Smooth muscle cell (in vitro differentiated cells): ENCODE measurements at regions not wholly inside any gene's neighbourhood (a gene's known extent, or its start where the extent isn't known, plus 50 kb on each side); places are given as distances from the start of the nearest gene placed in this dataset.
A peak's percentile ranks its signal among the peaks of the same experiment; 100 is the strongest.

Experiments used
- DNase-seq: peaks from one replicate; lab custom pipeline; 2025; ENCODE audit not compliant: unreplicated experiment; lab: John Stamatoyannopoulos, UW
- H2AFZ ChIP-seq: fragments of 200-600 bp; sonication (generic); 2 replicates; pipeline ENCODE4 v1.6.0; 2016; ENCODE audit warnings: antibody characterized with exemption, low read depth, mild to moderate bottlenecking
- H3F3A ChIP-seq: fragments of 200-600 bp; sonication (generic); 2 replicates; pipeline ENCODE4 v1.6.0; 2017; ENCODE audit warnings: antibody characterized with exemption, low read depth
- H3K27ac ChIP-seq: fragments of 200-600 bp; sonication (generic); 2 replicates; pipeline ENCODE4 v1.5.1; 2016; ENCODE audit warnings: low read depth, mild to moderate bottlenecking
- H3K27me3 ChIP-seq: fragments of 200-600 bp; sonication (generic); 2 replicates; pipeline ENCODE4 v1.6.1; 2016; ENCODE audit warnings: low read depth, mild to moderate bottlenecking
- H3K36me3 ChIP-seq: fragments of 200-600 bp; sonication (generic); 2 replicates; pipeline ENCODE4 v1.5.1; 2016; ENCODE audit warnings: low read depth
- H3K4me1 ChIP-seq: fragments of 200-600 bp; sonication (generic); 2 replicates; pipeline ENCODE4 v1.5.1; 2016; ENCODE audit warnings: low read depth
- H3K4me2 ChIP-seq: fragments of 200-600 bp; sonication (generic); 2 replicates; pipeline ENCODE4 v1.6.0; 2016; ENCODE audit warnings: mild to moderate bottlenecking
- H3K4me3 ChIP-seq: fragments of 200-600 bp; sonication (generic); 2 replicates; pipeline ENCODE4 v1.5.1; 2016; ENCODE audit warnings: mild to moderate bottlenecking
- H3K79me2 ChIP-seq: fragments of 200-600 bp; sonication (generic); 2 replicates; pipeline ENCODE4 v1.6.0; 2016; ENCODE audit warnings: low read depth, mild to moderate bottlenecking
- H3K9ac ChIP-seq: fragments of 200-600 bp; sonication (generic); 2 replicates; pipeline ENCODE4 v1.6.0; 2016; ENCODE audit warnings: low read depth
- H3K9me3 ChIP-seq: fragments of 200-600 bp; sonication (generic); replicated peaks from 2 replicates; pipeline ENCODE4 v1.5.1; 2016; ENCODE audit warnings: low read depth
- H4K20me1 ChIP-seq: fragments of 200-600 bp; sonication (generic); 2 replicates; pipeline ENCODE4 v1.6.0; 2016; ENCODE audit warnings: low read depth
- CTCF ChIP-seq: fragments of 200-600 bp; sonication (generic); IDR thresholded peaks from 2 replicates; pipeline ENCODE4 v1.5.1; 2017; ENCODE audit warnings: borderline replicate concordance, mild to moderate bottlenecking, antibody characterized with exemption; ENCODE audit not compliant: insufficient read depth, poor library complexity, severe bottlenecking
- WGBS: methylation state at CpG from one replicate; pipeline ENCODE4 v1.1.7; 2016; ENCODE audit warnings: low lambda C conversion rate; 5-methylcytosine and 5-hydroxymethylcytosine counted together

- H3K4me2 ChIP-seq, result no peak overlapping the region
- no peaks in the 10 kb centered on the region for H3K36me3 ChIP-seq
- H3K79me2 ChIP-seq, result no peaks in the 10 kb centered on the region
- no peak overlapping the region for H3K27ac ChIP-seq
- no peak for DNase-seq
- no peaks in the 10 kb centered on the region for H3F3A ChIP-seq
- 78% methylated on average over 6 of the region's 6 CpGs for WGBS
- H3K9ac ChIP-seq, result no peak overlapping the region
- no peaks in the 10 kb centered on the region for H3K9me3 ChIP-seq
- H3K27me3 ChIP-seq, result no peaks in the 10 kb centered on the region
- H3K4me3 ChIP-seq, result no peak overlapping the region
- peaks cover 11% of the 10 kb centered on the region for H3K4me1 ChIP-seq
- no peak for TF ChIP-seq CTCF
- H2AFZ ChIP-seq, result no peak overlapping the region
- H4K20me1 ChIP-seq, result no peaks in the 10 kb centered on the region
Observed at GRCh38 chr5:135227064-135228022, 171.7 kb downstream of the MACROH2A1 start.

DNA sequence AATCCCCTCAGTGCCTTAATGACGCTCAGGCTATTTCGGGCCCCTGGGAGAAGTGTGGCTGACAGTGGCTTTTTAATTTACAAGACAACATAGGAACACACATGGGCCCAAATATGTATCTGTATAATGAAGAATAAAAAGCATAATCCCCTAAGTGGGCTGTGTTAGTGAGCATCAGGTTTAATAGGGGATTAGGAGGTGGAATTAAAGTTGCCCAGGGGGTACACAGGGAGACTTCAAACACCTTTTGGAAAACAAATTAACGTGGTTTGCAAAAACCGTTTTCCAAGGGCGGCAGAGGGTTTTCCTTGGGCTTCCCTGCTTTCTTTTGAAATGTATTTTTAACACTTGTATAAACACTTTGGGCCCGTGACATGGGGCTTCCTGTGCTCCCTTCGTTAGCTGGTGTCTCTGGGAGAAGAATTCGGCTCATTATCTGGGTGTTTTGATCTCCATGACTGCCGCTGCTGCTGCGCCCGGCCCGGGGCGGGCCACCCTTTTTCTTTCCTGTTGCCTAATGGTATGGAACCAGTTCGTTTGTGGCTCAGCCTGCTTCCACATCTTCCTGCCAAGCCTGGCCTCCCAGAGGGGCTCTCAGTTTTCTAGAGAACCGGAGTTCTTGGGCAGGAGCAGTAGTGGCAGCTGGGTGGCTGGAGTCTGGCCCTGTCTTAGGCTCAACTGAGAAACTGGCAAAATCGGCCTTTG is 173.0 kb downstream of the MACROH2A1 start:
- Histone ChIP-seq H3K36me3 (no peaks in the 10 kb centered on the region), H3K4me1 (peaks cover 11% of the 10 kb centered on the region), H3K27ac (no peak overlapping the region), H3K9me3 (no peaks in the 10 kb centered on the region), H3K9ac (no peak overlapping the region), H3K4me3 (no peak overlapping the region), H2AFZ (peak overlapping the region; percentile 62), H3K27me3 (no peaks in the 10 kb centered on the region), H3K4me2 (peak overlapping the region; percentile 53), H4K20me1 (no peaks in the 10 kb centered on the region), H3F3A (no peaks in the 10 kb centered on the region), H3K79me2 (no peaks in the 10 kb centered on the region)
- TF ChIP-seq CTCF, result no peak
- DNase-seq, result no peak
- 38% methylated on average over 16 of the region's 16 CpGs for WGBS

- no peak overlapping the region for H2AFZ ChIP-seq
- no peaks in the 10 kb centered on the region for H3K79me2 ChIP-seq
- no peak for DNase-seq
- H3K9me3 ChIP-seq, result no peaks in the 10 kb centered on the region
- H3K4me1 ChIP-seq, result peaks cover 13% of the 10 kb centered on the region
- no peaks in the 10 kb centered on the region for H3K36me3 ChIP-seq
- H3F3A ChIP-seq, result no peaks in the 10 kb centered on the region
- H4K20me1 ChIP-seq, result no peaks in the 10 kb centered on the region
- H3K4me3 ChIP-seq, result no peak overlapping the region
- H3K4me2 ChIP-seq, result no peak overlapping the region
- no peak for TF ChIP-seq CTCF
- WGBS, result 71% methylated on average over 5 of the region's 5 CpGs
- no peak overlapping the region for H3K27ac ChIP-seq
- H3K27me3 ChIP-seq, result no peaks in the 10 kb centered on the region
- no peak overlapping the region for H3K9ac ChIP-seq
Observed at GRCh38 chr5:135223891-135224625, 175.0 kb downstream of the MACROH2A1 start.
